Vagina (tissue), 2 donors: ENCODE measurements at regions not wholly inside any gene's neighbourhood (a gene's known extent, or its start where the extent isn't known, plus 50 kb on each side); places are given as distances from the start of the nearest gene placed in this dataset.

Experiments
- DNase-seq, 2 donors: peaks; one replicate each; pipeline ENCODE4 v3.0.0-alpha.2; 2017; ENCODE audit errors: extremely low spot score in 2 of 2
- H3K27ac ChIP-seq: fragments of 200-600 bp; sonication (generic); one replicate; pipeline ENCODE4 v1.5.1; 2019
- H3K27me3 ChIP-seq: fragments of 200-600 bp; sonication (generic); one replicate; pipeline ENCODE4 v1.5.1; 2019
- H3K36me3 ChIP-seq, 2 donors: fragments of 200-600 bp; sonication (generic); one replicate each; pipeline ENCODE4 v1.5.1; 2017 to 2019
- H3K4me1 ChIP-seq: fragments of 200-600 bp; sonication (generic); one replicate; pipeline ENCODE4 v1.5.1; 2019
- H3K4me3 ChIP-seq, 2 donors: fragments of 200-600 bp; sonication (generic); 1 replicate in 1 of 2; 2 replicates in 1 of 2; pipeline ENCODE4 v1.5.1; 2016 to 2019
- H3K9me3 ChIP-seq: fragments of 200-600 bp; sonication (generic); one replicate; pipeline ENCODE4 v1.5.1; 2019
- POLR2A ChIP-seq, 2 donors: fragments of 450-650 bp; IDR thresholded peaks; one replicate each; pipeline ENCODE4 v1.6.1; 2017; ENCODE audit warnings: antibody characterized with exemption in 2 of 2, mild to moderate bottlenecking in 2 of 2, moderate library complexity in 2 of 2
- POLR2AphosphoS5 ChIP-seq, 2 donors: sonication (generic); formaldehyde crosslinking; IDR thresholded peaks; one replicate each; pipeline ENCODE4 v1.9.0; 2017; ENCODE audit warnings: antibody characterized with exemption in 2 of 2, mild to moderate bottlenecking in 2 of 2, low read depth in 1 of 2; ENCODE audit not compliant: insufficient read depth in 1 of 2
- intact Hi-C: fragments of 100-400 bp; cut with DNase I; formaldehyde crosslinking; loops from one replicate; pipeline ENCODE4 v1.15.1; 2023
- TF ChIP-seq, protein P1 (sequence below), 3 experiments: fragments of 450-650 bp in 2 of 3; fragments of 200-600 bp in 1 of 3; sonication (generic) in 1 of 3; IDR thresholded peaks; one replicate each; pipeline ENCODE4 v1.5.1; 2017 to 2019; ENCODE audit warnings: antibody characterized with exemption in 3 of 3, mild to moderate bottlenecking in 2 of 3, moderate library complexity in 2 of 3

DNA sequence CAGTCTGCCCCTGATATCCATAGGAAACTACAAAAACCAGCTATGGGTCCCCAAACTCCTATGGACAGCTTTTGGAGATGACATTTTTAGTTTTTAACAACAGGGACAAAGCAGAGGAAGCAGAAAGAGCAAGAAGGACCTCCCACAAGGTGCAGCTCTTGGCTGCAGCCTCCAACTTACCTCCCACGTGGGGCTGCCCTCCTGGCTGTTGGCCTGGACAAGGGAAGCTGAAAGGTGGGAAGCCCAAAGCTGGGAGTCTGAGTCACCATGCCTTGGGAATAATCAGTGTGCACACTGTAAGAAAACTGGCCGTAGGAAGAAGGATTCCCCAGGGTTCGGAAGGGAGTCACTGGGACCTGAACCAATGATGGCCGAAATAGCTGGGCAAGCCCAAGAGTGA, 51.8 kb upstream of the PAX1 start:
- TF ChIP-seq POLR2A (IDR thresholded peaks at IDR 0.05) (no peak), POLR2AphosphoS5 (IDR thresholded peaks at IDR 0.05; ENCODE audit: insufficient read depth in 1 of 2, low read depth in 1 of 2) (no peak)
- TF ChIP-seq, protein P1, sequence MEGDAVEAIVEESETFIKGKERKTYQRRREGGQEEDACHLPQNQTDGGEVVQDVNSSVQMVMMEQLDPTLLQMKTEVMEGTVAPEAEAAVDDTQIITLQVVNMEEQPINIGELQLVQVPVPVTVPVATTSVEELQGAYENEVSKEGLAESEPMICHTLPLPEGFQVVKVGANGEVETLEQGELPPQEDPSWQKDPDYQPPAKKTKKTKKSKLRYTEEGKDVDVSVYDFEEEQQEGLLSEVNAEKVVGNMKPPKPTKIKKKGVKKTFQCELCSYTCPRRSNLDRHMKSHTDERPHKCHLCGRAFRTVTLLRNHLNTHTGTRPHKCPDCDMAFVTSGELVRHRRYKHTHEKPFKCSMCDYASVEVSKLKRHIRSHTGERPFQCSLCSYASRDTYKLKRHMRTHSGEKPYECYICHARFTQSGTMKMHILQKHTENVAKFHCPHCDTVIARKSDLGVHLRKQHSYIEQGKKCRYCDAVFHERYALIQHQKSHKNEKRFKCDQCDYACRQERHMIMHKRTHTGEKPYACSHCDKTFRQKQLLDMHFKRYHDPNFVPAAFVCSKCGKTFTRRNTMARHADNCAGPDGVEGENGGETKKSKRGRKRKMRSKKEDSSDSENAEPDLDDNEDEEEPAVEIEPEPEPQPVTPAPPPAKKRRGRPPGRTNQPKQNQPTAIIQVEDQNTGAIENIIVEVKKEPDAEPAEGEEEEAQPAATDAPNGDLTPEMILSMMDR (IDR thresholded peaks at IDR 0.05), result no peak
- Histone ChIP-seq H3K27ac (no peak overlapping the region), H3K27me3 (no peaks in the 10 kb centered on the region), H3K4me3 (no peak overlapping the region), H3K36me3 (no peaks in the 10 kb centered on the region), H3K9me3 (no peaks in the 10 kb centered on the region), H3K4me1 (no peaks in the 10 kb centered on the region)
- intact Hi-C loops, result no loop called here
- no peak for DNase-seq

DNA sequence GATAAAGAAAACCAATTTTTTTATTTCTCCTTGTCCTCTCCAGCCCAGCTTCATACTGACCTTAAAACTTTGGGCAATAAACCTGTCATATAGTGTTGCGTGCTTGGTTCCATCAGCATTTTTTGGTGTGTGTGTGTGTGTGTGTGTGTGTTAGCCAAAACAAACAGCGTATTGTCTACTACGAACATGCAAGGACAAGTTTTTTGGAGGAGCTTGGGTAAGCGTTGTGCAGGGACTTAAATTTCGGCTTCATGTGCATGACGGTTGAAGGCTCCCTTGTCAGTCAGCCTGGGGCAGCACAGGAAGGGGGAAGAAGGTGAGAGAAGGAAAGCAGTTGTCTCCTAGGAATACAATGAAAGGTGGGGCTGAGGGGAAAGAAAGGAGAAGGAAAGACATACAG, 62.0 kb upstream of the PAX1 start:
- TF ChIP-seq POLR2AphosphoS5 (IDR thresholded peaks at IDR 0.05; ENCODE audit: insufficient read depth in 1 of 2, low read depth in 1 of 2) (no peak), POLR2A (IDR thresholded peaks at IDR 0.05) (no peak)
- TF ChIP-seq, protein P1 (IDR thresholded peaks at IDR 0.05), result no peak
- intact Hi-C loops, result no loop called here
- Histone ChIP-seq H3K9me3 (no peaks in the 10 kb centered on the region), H3K27ac (no peak overlapping the region), H3K4me3 (no peak overlapping the region), H3K36me3 (no peaks in the 10 kb centered on the region), H3K27me3 (no peaks in the 10 kb centered on the region), H3K4me1 (no peaks in the 10 kb centered on the region)
- DNase-seq, result no peak

DNA sequence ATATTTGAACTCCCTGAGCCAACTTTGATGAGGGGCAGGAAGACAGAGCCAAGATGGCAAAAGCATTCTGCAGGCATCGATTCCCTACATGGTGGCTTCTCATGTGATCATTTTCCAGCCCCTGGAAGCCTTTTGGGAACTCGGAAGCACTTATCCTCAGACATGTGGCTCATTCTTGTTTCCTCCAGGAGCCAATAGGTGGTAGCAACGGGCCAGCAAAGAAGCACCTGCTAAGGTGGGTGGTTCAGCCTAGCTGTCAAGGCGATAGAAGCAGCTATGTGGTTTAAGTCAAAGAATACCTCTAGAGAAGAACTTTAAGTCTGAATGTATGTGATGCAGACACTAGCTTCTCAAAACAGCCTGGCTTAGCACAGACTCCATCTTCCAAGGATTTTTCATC, 64.9 kb upstream of the PAX1 start:
- Histone ChIP-seq H3K9me3 (no peaks in the 10 kb centered on the region), H3K27ac (no peak overlapping the region), H3K4me1 (no peaks in the 10 kb centered on the region), H3K27me3 (no peaks in the 10 kb centered on the region), H3K4me3 (no peak overlapping the region), H3K36me3 (no peaks in the 10 kb centered on the region)
- intact Hi-C loops, result no loop called here
- DNase-seq, result no peak
- no peak for TF ChIP-seq POLR2A (IDR thresholded peaks at IDR 0.05)
- TF ChIP-seq POLR2AphosphoS5 (IDR thresholded peaks at IDR 0.05; ENCODE audit: insufficient read depth in 1 of 2, low read depth in 1 of 2), result no peak

DNA sequence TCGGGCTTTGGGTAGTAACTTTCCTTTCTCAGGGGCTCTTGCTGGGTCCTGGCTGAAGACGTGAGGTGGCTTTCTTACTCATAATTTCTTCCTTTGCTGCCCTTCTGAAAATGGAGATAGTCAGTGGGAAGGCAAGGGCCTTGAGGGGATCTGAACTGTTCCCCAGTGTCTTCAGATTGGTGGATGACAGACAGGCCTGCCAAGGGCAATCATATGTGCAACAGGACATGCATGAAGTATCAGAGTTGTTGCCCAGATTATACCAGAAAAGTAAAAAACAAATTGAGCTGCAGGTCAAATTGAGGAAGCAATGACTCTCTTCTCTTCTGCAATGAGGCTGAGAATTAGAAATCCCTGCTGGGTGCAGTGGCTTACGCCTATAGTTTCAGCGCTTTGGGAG, 71.6 kb upstream of the PAX1 start:
- Histone ChIP-seq H3K36me3 (no peaks in the 10 kb centered on the region), H3K27me3 (no peaks in the 10 kb centered on the region), H3K27ac (no peak overlapping the region), H3K9me3 (no peaks in the 10 kb centered on the region), H3K4me3 (no peak overlapping the region), H3K4me1 (no peaks in the 10 kb centered on the region)
- no peak for TF ChIP-seq POLR2A (IDR thresholded peaks at IDR 0.05)
- TF ChIP-seq, protein P1 (IDR thresholded peaks at IDR 0.05), result no peak
- TF ChIP-seq POLR2AphosphoS5 (IDR thresholded peaks at IDR 0.05; ENCODE audit: insufficient read depth in 1 of 2, low read depth in 1 of 2), result no peak
- DNase-seq, result no peak
- intact Hi-C loops, result no loop called here

DNA sequence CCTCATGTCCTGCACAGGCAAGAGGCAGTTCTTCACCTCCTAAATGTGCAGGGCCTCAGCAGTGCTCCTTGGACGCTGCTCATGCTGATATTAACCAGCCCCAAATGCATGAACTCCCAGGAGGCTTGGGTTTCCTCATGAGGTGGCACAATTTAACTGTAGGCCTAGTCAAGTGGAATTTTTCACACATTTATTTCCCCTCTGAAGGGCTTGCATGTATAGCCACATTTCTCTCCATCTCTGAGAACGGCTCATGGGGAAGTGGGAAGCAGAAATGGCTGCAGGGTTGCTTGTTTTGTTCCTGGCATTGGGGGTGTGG, 72.8 kb upstream of the PAX1 start:
- TF ChIP-seq POLR2A (IDR thresholded peaks at IDR 0.05) (no peak), POLR2AphosphoS5 (IDR thresholded peaks at IDR 0.05; ENCODE audit: insufficient read depth in 1 of 2, low read depth in 1 of 2) (no peak)
- TF ChIP-seq, protein P1 (IDR thresholded peaks at IDR 0.05), result no peak
- Histone ChIP-seq H3K36me3 (no peaks in the 10 kb centered on the region), H3K4me3 (no peak overlapping the region), H3K27me3 (no peaks in the 10 kb centered on the region), H3K27ac (no peak overlapping the region), H3K4me1 (no peaks in the 10 kb centered on the region), H3K9me3 (no peaks in the 10 kb centered on the region)
- intact Hi-C loops, result no loop called here
- DNase-seq, result no peak
